ENCODE measurements at regions not wholly inside any gene's neighbourhood (a gene's known extent, or its start where the extent isn't known, plus 50 kb on each side); places are given as distances from the start of the nearest gene placed in this dataset.

GRCh38 chr14:22105624-22106006 lies 432.0 kb upstream of the OR4E1 start:
- no peaks in the 10 kb centered on the region for H3K79me1 ChIP-seq (ENCODE audit: low read depth in 1 of 2, low read length in 2 of 2)
- H3K23ac ChIP-seq (ENCODE audit: low read depth, low read length): no peak overlapping the region
- ChIA-PET CTCF (no interaction called here), POLR2A (ENCODE audit: unreplicated experiment) (no interaction called here)
- no peak overlapping the region for H2BK15ac ChIP-seq (ENCODE audit: low read depth, low read length)
- no peak for TF ChIP-seq MAFK (IDR thresholded peaks at IDR 0.05; ENCODE audit: low read depth, low read length)
- no peak for TF ChIP-seq USF2 (IDR thresholded peaks at IDR 0.05; ENCODE audit: low read depth, low read length)
- no peak for TF ChIP-seq MAZ (IDR thresholded peaks at IDR 0.05; ENCODE audit: borderline replicate concordance, low read depth, low read length)
- no peak for TF ChIP-seq RFX5 (IDR thresholded peaks at IDR 0.05; ENCODE audit: low read depth, low read length)
- no peak overlapping the region for H3K4me3 ChIP-seq (ENCODE audit: insufficient read depth, low read depth, low read length)
- ATAC-seq (ENCODE audit: low read depth) (no peak), DNase-seq (no peak)
- H2AK5ac ChIP-seq (ENCODE audit: low read depth, low read length): no peak overlapping the region
- no peak overlapping the region for H4K8ac ChIP-seq (ENCODE audit: low read depth in 2 of 2, low read length in 2 of 2)
- H2AFZ ChIP-seq (replicated peaks; ENCODE audit: low read length, poor library complexity): no peak overlapping the region
- H2BK120ac ChIP-seq (ENCODE audit: low read depth, low read length): no peak overlapping the region
- no peak overlapping the region for H3K9ac ChIP-seq (ENCODE audit: low read depth, low read length)
- H3K9me1 ChIP-seq (ENCODE audit: insufficient read depth, low read length): no peaks in the 10 kb centered on the region
- no peak overlapping the region for H2BK20ac ChIP-seq (ENCODE audit: low read depth, low read length)
- no peak overlapping the region for H3K27ac ChIP-seq (ENCODE audit: insufficient read depth, low read length)
- no peak overlapping the region for H2BK5ac ChIP-seq (ENCODE audit: low read depth, low read length, poor library complexity, severe bottlenecking)
- H3K14ac ChIP-seq (replicated peaks; ENCODE audit: low read depth, low read length): no peak overlapping the region
- H4K20me1 ChIP-seq (ENCODE audit: insufficient read depth, low read length): no peaks in the 10 kb centered on the region
- no peak overlapping the region for H3K4me2 ChIP-seq (ENCODE audit: low read depth, low read length)
- no peaks in the 10 kb centered on the region for H3K36me3 ChIP-seq (ENCODE audit: control insufficient read depth, insufficient read depth, low read length)
- H2AK9ac ChIP-seq (replicated peaks; ENCODE audit: low read depth, low read length, poor library complexity): no peak overlapping the region
- H3K27me3 ChIP-seq (ENCODE audit: control insufficient read depth, insufficient read depth, low read length): peaks cover 3% of the 10 kb centered on the region
- in situ Hi-C loops (cut with MboI; ENCODE audit: low sequenced_read_pairs): no loop called here
- H4K91ac ChIP-seq (ENCODE audit: insufficient read depth, low read depth, low read length): no peak overlapping the region
- no peaks in the 10 kb centered on the region for H3K9me3 ChIP-seq (ENCODE audit: control insufficient read depth, insufficient read depth, low read length)
- dilution Hi-C loops (cut with HindIII; ENCODE audit: low sequenced_read_pairs, unreplicated experiment): no loop called here
- no CpG with 5 or more reads among the region's 4 CpGs for WGBS, 2 experiments (ENCODE audit: extremely low coverage in 2 of 2, insufficient read length in 1 of 2)
- H3K56ac ChIP-seq (ENCODE audit: extremely low read depth, insufficient read depth, low read length): no peak overlapping the region
- no peak overlapping the region for H4K5ac ChIP-seq (ENCODE audit: low read depth, low read length)
- no peak overlapping the region for H3K4ac ChIP-seq (ENCODE audit: low read depth, low read length)
- no TSS peak for BruUV-seq (replicated peaks)
- no peaks in the 10 kb centered on the region for H3K4me1 ChIP-seq (ENCODE audit: control insufficient read depth, insufficient read depth, low read length)
- intact Hi-C loops (cut with micrococcal nuclease): no loop called here
- no peak overlapping the region for H3K18ac ChIP-seq (ENCODE audit: low read depth, low read length)

Data from IMR-90 (cell line).